ENCODE measurements at regions not wholly inside any gene's neighbourhood (a gene's known extent, or its start where the extent isn't known, plus 50 kb on each side); places are given as distances from the start of the nearest gene placed in this dataset.
A peak's percentile ranks its signal among the peaks of the same experiment; 100 is the strongest.
"Not testable (repeated sequence)": the region's sequence is repeated elsewhere in the genome, so short reads cannot be mapped to it uniquely, and the experiment has no call there.

- H2BK5ac ChIP-seq (ENCODE audit: low read length) = no peak overlapping the region
- no peak overlapping the region for H3K18ac ChIP-seq (ENCODE audit: low read length)
- no peak overlapping the region for H2BK120ac ChIP-seq (ENCODE audit: low read depth, low read length)
- H3K79me1 ChIP-seq (ENCODE audit: low read length) = no peaks in the 10 kb centered on the region
- no CpG with 5 or more reads among the region's 4 CpGs for WGBS (ENCODE audit: extremely low coverage, insufficient coverage, low lambda C conversion rate)
- no peak overlapping the region for H3K23ac ChIP-seq (ENCODE audit: low read length)
- no peak overlapping the region for H4K5ac ChIP-seq (ENCODE audit: low read length)
- no peak overlapping the region for H3K9ac ChIP-seq (ENCODE audit: low read length)
- no peak overlapping the region for H3K27ac ChIP-seq (ENCODE audit: low read depth, low read length)
- H4K8ac ChIP-seq (ENCODE audit: low read depth, low read length) = no peak overlapping the region
- H3K4me2 ChIP-seq (ENCODE audit: low read length) = no peak overlapping the region
- DNase-seq = peak; percentile 61
- no peaks in the 10 kb centered on the region for H3K4me1 ChIP-seq (ENCODE audit: control insufficient read depth, low read depth, low read length)
- peak overlapping the region; percentile 36 for H2BK15ac ChIP-seq (replicated peaks; ENCODE audit: low read depth)
- H3K4me3 ChIP-seq (ENCODE audit: low read length) = no peak overlapping the region
- H3K4ac ChIP-seq (ENCODE audit: low read depth, low read length) = no peak overlapping the region
- H3K56ac ChIP-seq (ENCODE audit: low read length) = no peak overlapping the region
- no peaks in the 10 kb centered on the region for H3K36me3 ChIP-seq (ENCODE audit: control insufficient read depth, insufficient read depth, low read length)
- H3K79me2 ChIP-seq (ENCODE audit: control insufficient read depth, insufficient read depth, low read length) = no peaks in the 10 kb centered on the region
- no peaks in the 10 kb centered on the region for H3K27me3 ChIP-seq (ENCODE audit: insufficient read depth, low read length, poor library complexity)
- H2AK5ac ChIP-seq (ENCODE audit: low read length) = no peak overlapping the region
Observed at GRCh38 chr11:96827164-96827563, 437.4 kb downstream of the JRKL start.

GRCh38 chr11:96841792-96842191, 452.0 kb downstream of the JRKL start:
- Histone ChIP-seq H2BK5ac (ENCODE audit: low read length) (no peak overlapping the region), H3K4me2 (ENCODE audit: low read length) (no peak overlapping the region), H3K4me3 (ENCODE audit: low read length) (no peak overlapping the region), H3K79me1 (ENCODE audit: low read length) (no peaks in the 10 kb centered on the region), H3K9ac (ENCODE audit: low read length) (no peak overlapping the region), H3K36me3 (ENCODE audit: control insufficient read depth, insufficient read depth, low read length) (no peaks in the 10 kb centered on the region), H3K56ac (ENCODE audit: low read length) (no peak overlapping the region), H3K79me2 (ENCODE audit: control insufficient read depth, insufficient read depth, low read length) (no peaks in the 10 kb centered on the region), H2BK120ac (ENCODE audit: low read depth, low read length) (no peak overlapping the region), H3K23ac (ENCODE audit: low read length) (no peak overlapping the region), H3K27ac (ENCODE audit: low read depth, low read length) (no peak overlapping the region), H4K8ac (ENCODE audit: low read depth, low read length) (no peak overlapping the region), H3K18ac (ENCODE audit: low read length) (no peak overlapping the region), H4K5ac (ENCODE audit: low read length) (no peak overlapping the region), H2BK15ac (replicated peaks; ENCODE audit: low read depth) (no peak overlapping the region), H3K4ac (ENCODE audit: low read depth, low read length) (no peak overlapping the region), H3K27me3 (ENCODE audit: insufficient read depth, low read length, poor library complexity) (no peaks in the 10 kb centered on the region), H2AK5ac (ENCODE audit: low read length) (no peak overlapping the region), H3K4me1 (ENCODE audit: control insufficient read depth, low read depth, low read length) (no peaks in the 10 kb centered on the region)
- no CpG with 5 or more reads among the region's 2 CpGs for WGBS (ENCODE audit: extremely low coverage, insufficient coverage, low lambda C conversion rate)
- no peak for DNase-seq

GRCh38 chr11:96842731-96843130, 452.9 kb downstream of the JRKL start:
- no peak overlapping the region for H3K4ac ChIP-seq (ENCODE audit: low read depth, low read length)
- H3K79me2 ChIP-seq (ENCODE audit: control insufficient read depth, insufficient read depth, low read length) = no peaks in the 10 kb centered on the region
- WGBS (ENCODE audit: extremely low coverage, insufficient coverage, low lambda C conversion rate) = no CpG with 5 or more reads among the region's 1 CpG
- H3K56ac ChIP-seq (ENCODE audit: low read length) = no peak overlapping the region
- no peaks in the 10 kb centered on the region for H3K27me3 ChIP-seq (ENCODE audit: insufficient read depth, low read length, poor library complexity)
- no peak overlapping the region for H2BK120ac ChIP-seq (ENCODE audit: low read depth, low read length)
- no peaks in the 10 kb centered on the region for H3K4me1 ChIP-seq (ENCODE audit: control insufficient read depth, low read depth, low read length)
- no peaks in the 10 kb centered on the region for H3K36me3 ChIP-seq (ENCODE audit: control insufficient read depth, insufficient read depth, low read length)
- no peak overlapping the region for H2BK5ac ChIP-seq (ENCODE audit: low read length)
- no peak overlapping the region for H2BK15ac ChIP-seq (replicated peaks; ENCODE audit: low read depth)
- no peak overlapping the region for H3K4me3 ChIP-seq (ENCODE audit: low read length)
- H2AK5ac ChIP-seq (ENCODE audit: low read length) = no peak overlapping the region
- H4K8ac ChIP-seq (ENCODE audit: low read depth, low read length) = no peak overlapping the region
- H3K23ac ChIP-seq (ENCODE audit: low read length) = no peak overlapping the region
- DNase-seq = no peak
- H3K9ac ChIP-seq (ENCODE audit: low read length) = no peak overlapping the region
- H3K27ac ChIP-seq (ENCODE audit: low read depth, low read length) = no peak overlapping the region
- H4K5ac ChIP-seq (ENCODE audit: low read length) = no peak overlapping the region
- H3K18ac ChIP-seq (ENCODE audit: low read length) = no peak overlapping the region
- H3K79me1 ChIP-seq (ENCODE audit: low read length) = no peaks in the 10 kb centered on the region
- no peak overlapping the region for H3K4me2 ChIP-seq (ENCODE audit: low read length)

GRCh38 chr11:96854425-96854824, 464.6 kb downstream of the JRKL start:
- Histone ChIP-seq H2AK5ac (ENCODE audit: low read length) (no peak overlapping the region), H3K79me1 (ENCODE audit: low read length) (no peaks in the 10 kb centered on the region), H4K8ac (ENCODE audit: low read depth, low read length) (no peak overlapping the region), H3K4ac (ENCODE audit: low read depth, low read length) (no peak overlapping the region), H3K56ac (ENCODE audit: low read length) (no peak overlapping the region), H3K9ac (ENCODE audit: low read length) (no peak overlapping the region), H2BK5ac (ENCODE audit: low read length) (no peak overlapping the region), H3K4me3 (ENCODE audit: low read length) (no peak overlapping the region), H4K5ac (ENCODE audit: low read length) (no peak overlapping the region), H3K23ac (ENCODE audit: low read length) (no peak overlapping the region), H3K27me3 (ENCODE audit: insufficient read depth, low read length, poor library complexity) (no peaks in the 10 kb centered on the region), H3K18ac (ENCODE audit: low read length) (no peak overlapping the region), H3K79me2 (ENCODE audit: control insufficient read depth, insufficient read depth, low read length) (no peaks in the 10 kb centered on the region), H3K36me3 (ENCODE audit: control insufficient read depth, insufficient read depth, low read length) (no peaks in the 10 kb centered on the region), H3K27ac (ENCODE audit: low read depth, low read length) (no peak overlapping the region), H2BK15ac (replicated peaks; ENCODE audit: low read depth) (no peak overlapping the region), H3K4me1 (ENCODE audit: control insufficient read depth, low read depth, low read length) (no peaks in the 10 kb centered on the region), H3K4me2 (ENCODE audit: low read length) (no peak overlapping the region), H2BK120ac (ENCODE audit: low read depth, low read length) (no peak overlapping the region)
- WGBS (ENCODE audit: extremely low coverage, insufficient coverage, low lambda C conversion rate) = no CpG with 5 or more reads among the region's 3 CpGs
- no peak for DNase-seq

- H4K8ac ChIP-seq (ENCODE audit: low read depth, low read length); H4K5ac ChIP-seq (ENCODE audit: low read length); H3K56ac ChIP-seq (ENCODE audit: low read length); H3K4me2 ChIP-seq (ENCODE audit: low read length); H2BK15ac ChIP-seq (replicated peaks; ENCODE audit: low read depth); H2AK5ac ChIP-seq (ENCODE audit: low read length); H3K23ac ChIP-seq (ENCODE audit: low read length); H3K79me2 ChIP-seq (ENCODE audit: control insufficient read depth, insufficient read depth, low read length); H3K79me1 ChIP-seq (ENCODE audit: low read length); H2BK120ac ChIP-seq (ENCODE audit: low read depth, low read length); H3K36me3 ChIP-seq (ENCODE audit: control insufficient read depth, insufficient read depth, low read length); H3K9ac ChIP-seq (ENCODE audit: low read length); H3K18ac ChIP-seq (ENCODE audit: low read length); H3K4me3 ChIP-seq (ENCODE audit: low read length); H3K27ac ChIP-seq (ENCODE audit: low read depth, low read length); H2BK5ac ChIP-seq (ENCODE audit: low read length); H3K27me3 ChIP-seq (ENCODE audit: insufficient read depth, low read length, poor library complexity); DNase-seq; H3K4ac ChIP-seq (ENCODE audit: low read depth, low read length); H3K4me1 ChIP-seq (ENCODE audit: control insufficient read depth, low read depth, low read length): not testable (repeated sequence)
- no CpG with 5 or more reads among the region's 3 CpGs for whole genome bisulfite sequencing (ENCODE audit: extremely low coverage, insufficient coverage, low lambda C conversion rate)
Observed at GRCh38 chr11:96861722-96862121, 471.9 kb downstream of the JRKL start.

- H4K5ac ChIP-seq (ENCODE audit: low read length) = no peak overlapping the region
- no peak overlapping the region for H2BK15ac ChIP-seq (replicated peaks; ENCODE audit: low read depth)
- no CpG with 5 or more reads among the region's 3 CpGs for WGBS (ENCODE audit: extremely low coverage, insufficient coverage, low lambda C conversion rate)
- H3K27me3 ChIP-seq (ENCODE audit: insufficient read depth, low read length, poor library complexity) = no peaks in the 10 kb centered on the region
- H3K56ac ChIP-seq (ENCODE audit: low read length) = no peak overlapping the region
- no peak overlapping the region for H3K4ac ChIP-seq (ENCODE audit: low read depth, low read length)
- H3K79me1 ChIP-seq (ENCODE audit: low read length) = no peaks in the 10 kb centered on the region
- no peaks in the 10 kb centered on the region for H3K36me3 ChIP-seq (ENCODE audit: control insufficient read depth, insufficient read depth, low read length)
- H4K8ac ChIP-seq (ENCODE audit: low read depth, low read length) = no peak overlapping the region
- H3K18ac ChIP-seq (ENCODE audit: low read length) = no peak overlapping the region
- no peak overlapping the region for H3K27ac ChIP-seq (ENCODE audit: low read depth, low read length)
- no peak overlapping the region for H3K9ac ChIP-seq (ENCODE audit: low read length)
- no peak overlapping the region for H3K4me2 ChIP-seq (ENCODE audit: low read length)
- H3K4me1 ChIP-seq (ENCODE audit: control insufficient read depth, low read depth, low read length) = no peaks in the 10 kb centered on the region
- H2BK120ac ChIP-seq (ENCODE audit: low read depth, low read length) = no peak overlapping the region
- H3K4me3 ChIP-seq (ENCODE audit: low read length) = no peak overlapping the region
- H3K23ac ChIP-seq (ENCODE audit: low read length) = no peak overlapping the region
- no peak overlapping the region for H2AK5ac ChIP-seq (ENCODE audit: low read length)
- DNase-seq = no peak
- no peak overlapping the region for H2BK5ac ChIP-seq (ENCODE audit: low read length)
- H3K79me2 ChIP-seq (ENCODE audit: control insufficient read depth, insufficient read depth, low read length) = no peaks in the 10 kb centered on the region
Observed at GRCh38 chr11:96863520-96863919, 473.7 kb downstream of the JRKL start.

All from mesendoderm (in vitro differentiated cells).